8988T (cell line): ENCODE measurements at regions not wholly inside any gene's neighbourhood (a gene's known extent, or its start where the extent isn't known, plus 50 kb on each side); places are given as distances from the start of the nearest gene placed in this dataset.
"Not testable (repeated sequence)": the region's sequence is repeated elsewhere in the genome, so short reads cannot be mapped to it uniquely, and the experiment has no call there.

Source experiments
- DNase-seq: peaks from one replicate; pipeline ENCODE4 v3.0.0; 2011

DNA sequence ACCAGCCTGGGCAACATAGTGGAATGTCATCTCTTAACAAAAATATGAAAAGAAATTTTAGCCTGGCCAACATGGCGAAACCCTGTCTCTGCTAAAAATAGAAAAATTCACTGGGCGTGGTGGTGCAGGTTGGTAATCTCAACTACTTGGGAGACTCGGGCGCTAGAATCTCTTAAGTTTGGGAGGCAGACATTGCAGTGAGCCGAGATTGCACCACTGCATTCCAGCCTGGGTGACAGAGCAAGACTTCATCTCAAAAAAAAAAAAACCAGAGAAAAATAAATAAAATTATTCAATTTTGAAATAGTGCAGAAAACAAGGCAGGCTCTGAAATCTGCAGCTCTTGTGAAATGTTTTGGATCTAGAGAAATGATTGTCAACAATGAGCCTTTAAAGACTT, 397.3 kb upstream of the AMELY start:
- no peak for DNase-seq

- DNase-seq = no peak
Observed at GRCh38 chrY:7302306-7302705, 390.8 kb upstream of the AMELY start.

GRCh38 chrY:7299960-7300359, 388.4 kb upstream of the AMELY start:
- no peak for DNase-seq

- no peak for DNase-seq
Observed at GRCh38 chrY:7292113-7292512, 380.6 kb upstream of the AMELY start.

DNA sequence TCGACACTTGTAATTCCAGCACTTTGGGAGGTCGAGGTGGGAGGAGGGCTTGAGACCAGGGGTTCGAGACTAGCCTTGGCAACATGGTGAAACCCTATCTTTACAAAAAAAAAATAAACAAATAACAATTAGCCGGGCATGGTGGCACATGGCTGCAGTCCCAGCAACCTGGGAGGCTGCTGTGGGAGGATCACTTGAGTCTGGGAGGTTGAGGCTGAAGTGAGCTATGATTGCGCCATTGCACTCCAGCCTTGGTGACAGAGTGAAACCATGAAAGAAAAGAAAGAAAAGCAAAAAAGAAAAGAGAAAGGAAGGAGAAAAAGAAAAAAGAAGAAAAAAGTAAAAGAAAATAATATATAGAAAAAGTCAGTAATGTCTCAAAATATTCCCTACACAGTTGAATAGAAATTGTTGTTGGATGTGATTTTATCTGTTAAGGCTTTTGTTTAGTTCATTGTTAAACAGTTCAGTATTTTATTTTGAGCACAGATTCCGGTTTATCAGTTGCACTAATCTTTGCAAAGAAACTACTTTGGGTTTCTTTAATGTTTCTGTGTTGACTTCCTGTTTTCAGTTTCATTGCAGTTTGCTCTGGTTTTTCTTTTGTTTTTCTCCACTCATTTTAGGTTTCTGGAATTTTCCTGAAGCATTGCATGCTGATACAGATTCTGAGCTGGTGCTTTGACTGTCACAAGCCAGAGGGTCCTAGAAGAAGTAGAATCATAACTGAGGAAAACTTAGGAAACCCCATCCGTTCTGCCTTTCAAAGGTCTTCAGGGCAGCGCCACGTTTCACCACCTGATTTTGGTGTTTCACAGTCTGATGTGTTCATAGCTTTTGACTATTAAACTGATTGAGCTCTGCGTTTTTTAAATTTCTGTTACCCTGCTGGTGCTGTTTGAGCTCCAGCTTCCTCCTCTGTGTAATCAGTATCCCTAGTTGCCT, 378.6 kb upstream of the AMELY start:
- no peak for DNase-seq

DNA sequence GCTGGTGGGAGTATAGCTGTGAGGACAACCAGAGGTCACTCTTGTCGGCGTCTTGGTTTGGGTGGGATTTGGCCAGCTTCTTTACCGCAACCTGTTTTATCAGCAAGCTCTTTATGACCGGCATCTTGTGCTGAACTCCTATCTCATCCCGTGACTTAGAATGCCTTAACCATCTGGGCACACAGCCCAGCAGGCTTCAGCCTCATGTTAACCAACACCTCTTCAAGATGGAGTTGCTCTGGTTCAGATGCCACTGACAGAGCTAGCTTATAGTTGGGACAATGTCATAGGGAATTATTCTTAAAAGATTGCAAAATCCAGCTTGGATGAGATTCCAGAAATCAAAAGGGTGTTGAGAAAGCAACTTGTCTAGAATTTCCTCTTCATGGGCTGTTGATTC, 377.1 kb upstream of the AMELY start:
- DNase-seq = no peak

DNA sequence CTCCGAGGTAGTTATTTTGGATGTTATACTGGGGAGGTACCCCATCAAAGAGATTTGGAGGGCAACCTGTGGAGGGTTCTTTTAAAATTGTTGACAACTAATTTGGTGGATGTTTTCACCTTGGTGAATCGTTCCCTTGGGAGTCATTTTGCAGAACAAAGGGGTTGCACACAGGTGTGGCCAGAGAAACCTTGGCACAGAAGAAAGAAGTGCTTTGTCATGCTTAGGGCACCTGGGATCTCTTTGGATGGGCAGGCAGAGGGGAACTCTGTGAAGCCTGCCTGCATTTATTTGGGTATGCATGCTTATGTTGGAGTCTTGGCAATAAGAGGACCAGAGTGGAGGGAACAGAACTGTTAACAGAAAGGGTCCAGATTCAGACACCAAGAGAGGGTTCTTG, 376.4 kb upstream of the AMELY start:
- DNase-seq = not testable (repeated sequence)

DNA sequence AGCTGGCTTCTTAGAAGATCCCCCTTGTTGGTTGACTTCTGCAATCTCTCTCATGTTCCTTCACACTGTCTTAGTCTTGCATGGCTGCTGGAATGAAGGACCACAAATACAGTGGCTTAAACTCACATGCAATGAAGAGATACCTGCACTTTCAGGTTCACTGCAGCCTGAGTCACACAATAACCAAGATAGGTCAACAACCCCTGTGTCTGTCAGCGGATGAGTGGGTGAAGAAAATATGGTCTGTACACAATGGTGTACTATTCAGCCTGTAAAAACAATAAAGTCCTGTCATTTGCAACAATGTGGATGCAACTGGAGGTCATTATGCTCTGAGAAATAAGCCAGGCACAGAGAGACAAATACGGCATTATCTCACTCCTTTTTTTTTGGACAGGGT, 373.8 kb upstream of the AMELY start:
- no peak for DNase-seq

- no peak for DNase-seq
Observed at GRCh38 chrY:7283001-7283400, 371.4 kb upstream of the AMELY start.

DNA sequence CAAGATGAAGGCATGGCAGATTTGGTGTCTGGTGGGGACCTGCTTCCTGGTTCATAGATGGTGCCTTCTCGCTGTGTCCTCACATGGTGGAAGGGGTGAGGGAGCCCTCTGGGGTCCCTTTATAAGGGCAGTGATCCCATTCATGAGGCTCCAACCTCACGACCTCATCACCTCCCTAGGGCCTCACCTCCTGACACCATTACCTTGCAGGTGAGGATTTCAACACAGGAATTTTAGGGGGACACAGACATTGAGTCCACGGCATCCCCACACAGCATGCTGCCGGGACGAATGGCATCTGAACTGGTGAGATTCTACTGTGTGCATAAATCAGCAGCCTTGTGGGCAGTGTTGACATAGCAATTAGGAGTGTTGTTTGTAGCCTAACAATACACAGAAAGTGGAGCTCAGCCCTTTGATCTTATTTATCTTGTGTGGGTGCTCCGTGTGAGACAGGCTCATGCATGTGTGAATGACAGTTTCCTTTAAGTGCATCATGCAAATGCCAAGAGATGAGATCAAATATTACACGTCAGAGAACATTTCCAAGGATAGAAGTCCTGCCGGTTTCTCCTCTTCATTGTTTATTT, 368.7 kb upstream of the AMELY start:
- DNase-seq = not testable (repeated sequence)

GRCh38 chrY:7275751-7276150, 364.2 kb upstream of the AMELY start:
- no peak for DNase-seq

GRCh38 chrY:7275014-7275413, 363.5 kb upstream of the AMELY start:
- no peak for DNase-seq

- DNase-seq = no peak
Observed at GRCh38 chrY:7274369-7274913, 362.9 kb upstream of the AMELY start.

GRCh38 chrY:7273587-7274203, 362.1 kb upstream of the AMELY start:
- DNase-seq = peak; percentile 2

DNA sequence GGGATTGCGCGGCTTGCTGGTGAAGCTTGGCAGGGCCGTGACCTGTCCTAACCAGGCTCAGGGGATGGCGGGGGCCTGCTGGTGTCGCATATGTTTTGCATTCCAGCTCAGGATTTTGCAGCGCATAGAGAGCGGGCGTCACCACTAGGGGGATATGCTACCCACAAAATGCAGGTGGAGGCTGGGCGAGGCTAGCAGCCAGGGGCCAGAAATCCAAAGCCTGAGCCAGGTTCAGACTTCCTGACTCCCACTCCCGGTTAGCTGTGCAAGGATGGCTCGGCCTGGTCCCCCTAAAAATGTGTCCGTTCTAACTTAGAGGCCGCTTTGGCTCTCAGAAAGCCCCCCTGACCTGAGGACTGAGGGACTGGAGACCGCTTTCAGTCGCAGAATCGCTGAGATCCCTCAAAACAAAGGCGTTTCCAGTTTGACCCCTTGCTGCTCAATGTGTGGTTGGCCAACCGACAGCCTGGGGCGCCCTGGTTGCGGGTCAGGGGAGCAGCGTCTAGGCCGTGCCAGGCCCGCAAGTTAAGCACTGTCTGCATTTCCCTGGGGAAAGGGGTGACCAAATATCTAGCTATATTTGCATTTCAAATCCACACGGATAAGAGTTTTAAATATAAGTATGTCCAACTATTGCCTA, 361.1 kb upstream of the AMELY start:
- no peak for DNase-seq

DNA sequence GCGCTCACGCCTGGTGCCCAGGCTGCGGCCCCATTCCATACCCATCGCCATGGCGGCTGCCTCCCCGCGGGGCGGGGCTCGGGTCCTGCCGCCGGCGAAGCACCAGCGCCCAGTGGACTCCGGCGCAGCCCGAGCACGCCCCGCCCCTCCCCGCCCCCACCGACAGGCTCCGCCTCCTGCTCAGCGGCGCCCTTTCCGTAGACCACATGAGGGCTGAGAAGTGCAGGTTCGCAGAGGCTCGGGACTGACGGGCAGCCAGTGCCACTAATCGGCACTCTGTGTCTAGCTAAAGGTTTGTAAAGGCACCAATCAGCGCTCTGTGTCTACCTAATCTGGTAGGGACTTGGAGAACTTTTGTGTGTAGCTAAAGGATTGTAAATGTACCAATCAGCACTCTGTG, 352.2 kb upstream of the AMELY start:
- DNase-seq = no peak

DNA sequence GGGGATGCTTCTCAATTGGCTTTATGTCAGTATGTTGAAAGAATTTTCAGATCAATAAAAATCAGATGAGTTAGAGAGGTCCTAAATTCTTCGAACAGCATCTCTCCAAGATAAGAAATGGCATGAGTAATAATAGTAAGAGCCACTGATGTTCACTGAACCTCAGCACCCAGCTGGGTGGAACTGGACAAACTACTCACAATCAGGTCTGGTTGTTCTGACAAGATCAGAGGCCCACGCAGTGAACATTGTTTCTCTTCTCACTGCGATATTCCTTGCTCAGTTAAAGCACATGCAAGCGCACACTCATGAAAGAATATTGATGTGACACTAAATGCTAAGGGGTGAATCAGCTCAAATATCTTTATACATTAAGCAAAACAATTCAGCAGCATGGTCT, 351.0 kb upstream of the AMELY start:
- no peak for DNase-seq

- no peak for DNase-seq
Observed at GRCh38 chrY:7261254-7261653, 349.7 kb upstream of the AMELY start.

DNA sequence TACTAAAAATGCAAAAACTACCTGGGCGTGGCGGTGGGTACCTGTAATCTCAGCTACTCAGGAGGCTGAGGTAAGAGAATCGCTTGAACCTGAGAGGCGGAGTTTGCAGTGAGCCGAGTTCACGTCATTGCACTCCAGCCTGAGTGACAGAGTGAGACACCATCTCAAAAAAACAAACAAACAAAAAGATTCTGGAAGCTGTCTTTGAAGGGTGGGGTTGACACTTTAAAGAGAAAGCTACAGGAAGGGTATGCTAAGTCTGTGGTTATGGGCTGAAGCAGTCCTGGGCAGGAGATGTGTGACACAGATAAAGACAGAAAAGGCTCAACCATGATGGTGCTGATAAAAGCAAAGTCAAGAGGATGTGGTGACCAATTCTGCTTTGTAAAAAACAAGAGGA, 328.5 kb upstream of the AMELY start:
- no peak for DNase-seq

- no peak for DNase-seq
Observed at GRCh38 chrY:7211971-7212370, 300.4 kb upstream of the AMELY start.

- no peak for DNase-seq
Observed at GRCh38 chrY:7204456-7204855, 292.9 kb upstream of the AMELY start.

DNA sequence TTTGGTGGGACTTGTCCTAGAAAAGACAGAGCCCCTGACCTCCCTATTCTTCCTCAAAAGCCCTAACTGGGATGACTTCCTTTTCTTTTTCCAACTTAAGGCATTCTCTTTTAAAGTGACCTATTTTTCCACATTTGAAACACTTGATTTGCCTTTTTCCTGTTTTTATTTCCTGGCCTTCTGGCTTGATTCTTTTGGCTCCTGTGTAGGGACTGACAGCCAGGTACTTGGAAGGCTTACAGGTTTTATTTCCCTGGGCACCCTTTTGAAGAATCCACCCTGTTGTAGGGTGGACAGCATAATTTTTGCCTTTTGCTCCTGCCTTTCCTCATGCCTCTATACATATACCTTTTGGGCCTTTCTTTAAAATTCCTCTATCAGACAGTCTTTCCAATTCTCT, 271.0 kb upstream of the AMELY start:
- DNase-seq = no peak

DNA sequence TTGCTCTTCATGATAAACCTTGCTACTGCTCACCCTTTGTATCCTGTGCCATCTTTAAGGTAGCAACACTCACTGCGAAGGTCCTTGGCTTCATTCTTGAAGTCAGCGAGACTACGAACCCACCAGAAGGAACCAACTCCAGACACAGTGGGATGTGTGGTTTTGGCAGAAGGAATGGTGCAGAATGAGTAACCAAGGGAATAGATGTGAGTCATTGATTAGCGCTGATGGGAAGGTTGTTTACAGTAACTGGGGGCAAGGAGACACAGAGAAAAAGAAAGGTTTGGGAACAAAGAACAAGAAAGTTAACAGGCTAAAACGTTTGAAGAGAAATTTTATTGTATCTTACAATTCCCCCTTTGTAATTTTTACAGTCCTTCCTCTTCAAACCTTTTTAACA, 266.1 kb upstream of the AMELY start:
- no peak for DNase-seq
